ENCODE measurements at regions not wholly inside any gene's neighbourhood (a gene's known extent, or its start where the extent isn't known, plus 50 kb on each side); places are given as distances from the start of the nearest gene placed in this dataset.

- TF ChIP-seq CTCF (conservative IDR thresholded peaks at IDR 0.05; ENCODE audit: low read length) (no peak), EZH2phosphoT487 (IDR thresholded peaks at IDR 0.05; ENCODE audit: borderline replicate concordance, low read depth, low read length) (no peak)
Measured at GRCh38 chr5:107085572-107085971, 585.2 kb downstream of the EFNA5 start.
